Calu3 (cell line): ENCODE measurements at regions not wholly inside any gene's neighbourhood (a gene's known extent, or its start where the extent isn't known, plus 50 kb on each side); places are given as distances from the start of the nearest gene placed in this dataset.

Experiments
- BruUV-seq: library from RNA; stranded (reverse); fragments of 400-500 nt; replicated peaks from 2 replicates; lab custom pipeline; 2021; lab: Mats Ljungman, UMichigan
- CTCF ChIA-PET: fragments of 300-600 bp; sonication (Branson Sonifier 250); formaldehyde crosslinking; loops from one replicate; lab custom pipeline; 2022; ENCODE audit warnings: antibody characterized with exemption; lab: Charles Lee
- DNase-seq: peaks from one replicate; pipeline ENCODE4 v3.0.0; 2022
- H3K27ac Mint-ChIP-seq: one replicate; pipeline ENCODE4 v1.8.0; 2022; ENCODE audit warnings: mixed read lengths; ENCODE audit not compliant: unreplicated experiment
- H3K27me3 Mint-ChIP-seq: one replicate; pipeline ENCODE4 v1.8.0; 2022; ENCODE audit warnings: mixed read lengths; ENCODE audit not compliant: unreplicated experiment
- H3K36me3 Mint-ChIP-seq: one replicate; pipeline ENCODE4 v1.8.0; 2022; ENCODE audit warnings: mild to moderate bottlenecking, moderate library complexity, mixed read lengths; ENCODE audit not compliant: insufficient read depth, unreplicated experiment
- H3K4me1 Mint-ChIP-seq: one replicate; pipeline ENCODE4 v1.8.0; 2022; ENCODE audit warnings: mild to moderate bottlenecking, low read depth, mixed read lengths; ENCODE audit not compliant: unreplicated experiment
- H3K4me3 Mint-ChIP-seq: one replicate; pipeline ENCODE4 v1.8.0; 2022; ENCODE audit warnings: mild to moderate bottlenecking, low read depth, moderate library complexity, mixed read lengths; ENCODE audit not compliant: unreplicated experiment
- H3K9me3 Mint-ChIP-seq: one replicate; pipeline ENCODE4 v1.8.0; 2022; ENCODE audit warnings: low read depth, mixed read lengths; ENCODE audit not compliant: unreplicated experiment
- CTCF ChIP-seq: fragments of 200-600 bp; IDR thresholded peaks from one replicate; pipeline ENCODE4 v1.8.0; 2022; ENCODE audit warnings: antibody characterized with exemption; ENCODE audit not compliant: unreplicated experiment
- intact Hi-C: fragments of 100-400 bp; cut with micrococcal nuclease; formaldehyde crosslinking; loops from one replicate; pipeline ENCODE4 v1.10.0; 2022; ENCODE audit not compliant: unreplicated experiment

GRCh38 chr13:31036731-31037695 is 104.6 kb downstream of the TEX26 start:
- intact Hi-C loops: no loop called here
- Mint-ChIP-seq H3K4me1 (peaks cover 17% of the 10 kb centered on the region), H3K27ac (no peak overlapping the region), H3K27me3 (peaks cover 27% of the 10 kb centered on the region), H3K9me3 (peaks cover 4% of the 10 kb centered on the region), H3K36me3 (no peaks in the 10 kb centered on the region), H3K4me3 (no peak overlapping the region)
- DNase-seq: no peak
- BruUV-seq: no TSS peak
- CTCF ChIA-PET: no interaction called here
- no peak for TF ChIP-seq CTCF

- H3K27ac Mint-ChIP-seq: no peak overlapping the region
- H3K9me3 Mint-ChIP-seq: peaks cover 4% of the 10 kb centered on the region
- intact Hi-C loops: no loop called here
- peaks cover 13% of the 10 kb centered on the region for H3K4me1 Mint-ChIP-seq
- H3K27me3 Mint-ChIP-seq: peaks cover 35% of the 10 kb centered on the region
- BruUV-seq: no TSS peak
- no peak for DNase-seq
- CTCF ChIA-PET: interaction anchor here (1.3 kb wide), 1 partner anchor 9 kb away, joined by 5 read pairs; no protein-coding TSS in a partner anchor
- no peak overlapping the region for H3K4me3 Mint-ChIP-seq
- H3K36me3 Mint-ChIP-seq: peaks cover 2% of the 10 kb centered on the region
- TF ChIP-seq CTCF: no peak
Measured at GRCh38 chr13:31035185-31035965, 102.9 kb downstream of the TEX26 start.

DNA sequence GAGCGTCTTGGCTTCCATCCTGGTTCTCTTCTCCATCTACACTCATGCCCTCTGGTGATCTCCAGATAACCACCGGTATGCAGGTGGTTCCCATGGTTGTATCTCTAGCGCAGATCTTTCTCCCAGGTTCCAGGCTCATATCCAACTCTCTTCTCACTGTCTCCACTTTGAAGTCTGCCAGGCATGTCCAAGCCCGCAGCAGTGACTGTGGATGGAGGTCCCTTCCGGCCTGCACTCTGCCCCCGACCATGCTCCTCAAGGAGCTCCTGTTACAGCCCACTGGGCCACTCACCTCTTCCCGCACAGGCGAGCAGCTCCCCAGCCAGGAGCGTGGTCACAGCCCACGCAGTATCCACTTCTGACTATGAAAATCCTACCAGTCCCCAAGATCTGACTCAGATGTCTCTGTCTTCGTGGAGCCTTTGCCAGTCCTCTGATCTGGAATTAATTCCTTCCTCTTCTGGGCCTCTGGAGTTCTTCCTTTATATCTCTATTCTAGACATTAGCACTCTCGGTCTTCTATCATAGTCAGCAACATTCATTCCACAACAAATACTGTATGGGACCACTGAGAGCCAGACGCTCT is 100.2 kb downstream of the TEX26 start:
- H3K4me1 Mint-ChIP-seq: no peaks in the 10 kb centered on the region
- H3K27ac Mint-ChIP-seq: no peak overlapping the region
- TF ChIP-seq CTCF: no peak
- no peak overlapping the region for H3K4me3 Mint-ChIP-seq
- no peak for DNase-seq
- intact Hi-C loops: no loop called here
- CTCF ChIA-PET: no interaction called here
- H3K36me3 Mint-ChIP-seq: peaks cover 10% of the 10 kb centered on the region
- peaks cover 44% of the 10 kb centered on the region for H3K27me3 Mint-ChIP-seq
- H3K9me3 Mint-ChIP-seq: no peaks in the 10 kb centered on the region
- BruUV-seq: no TSS peak

- H3K36me3 Mint-ChIP-seq: peaks cover 10% of the 10 kb centered on the region
- H3K27ac Mint-ChIP-seq: no peak overlapping the region
- no peak for DNase-seq
- intact Hi-C loops: no loop called here
- TF ChIP-seq CTCF: no peak
- no peak overlapping the region for H3K4me3 Mint-ChIP-seq
- no peaks in the 10 kb centered on the region for H3K9me3 Mint-ChIP-seq
- BruUV-seq: no TSS peak
- peaks cover 47% of the 10 kb centered on the region for H3K27me3 Mint-ChIP-seq
- H3K4me1 Mint-ChIP-seq: no peaks in the 10 kb centered on the region
- CTCF ChIA-PET: interaction anchor here (0.7 to 1.6 kb wide), 2 partner anchors 13 to 26 kb away, joined by 6 to 7 read pairs; no protein-coding TSS in a partner anchor
Measured at GRCh38 chr13:31031482-31031881, 99.0 kb downstream of the TEX26 start.
